Ramos (cell line): ENCODE measurements at regions not wholly inside any gene's neighbourhood (a gene's known extent, or its start where the extent isn't known, plus 50 kb on each side); places are given as distances from the start of the nearest gene placed in this dataset.

Experiments used
- in situ Hi-C: fragments of 300-500 bp; cut with MboI; formaldehyde crosslinking; loops from one replicate; pipeline ENCODE4 v1.14.3; 2022; ENCODE audit warnings: low sequenced_read_pairs; ENCODE audit not compliant: unreplicated experiment

DNA sequence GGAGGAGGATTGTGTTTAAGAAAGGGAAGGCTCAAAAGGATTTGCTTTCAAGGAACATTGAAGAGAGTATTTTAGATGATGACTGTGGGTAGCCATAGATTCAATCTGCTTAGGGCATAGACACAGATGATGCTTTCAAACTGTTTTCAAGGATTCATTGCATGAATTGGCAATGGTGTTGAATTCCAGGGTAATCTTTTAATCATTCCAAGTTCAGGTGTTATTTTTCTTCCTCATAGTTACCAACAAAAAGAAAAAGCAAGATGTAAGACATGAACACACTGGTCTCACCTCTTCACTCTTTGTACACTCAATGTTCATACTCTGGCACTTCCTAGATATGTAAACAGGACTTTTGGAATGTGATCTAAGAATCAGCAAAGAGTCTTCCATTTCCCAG, 167.0 kb upstream of the RHOBTB1 start:
- in situ Hi-C loops, result no loop called here

DNA sequence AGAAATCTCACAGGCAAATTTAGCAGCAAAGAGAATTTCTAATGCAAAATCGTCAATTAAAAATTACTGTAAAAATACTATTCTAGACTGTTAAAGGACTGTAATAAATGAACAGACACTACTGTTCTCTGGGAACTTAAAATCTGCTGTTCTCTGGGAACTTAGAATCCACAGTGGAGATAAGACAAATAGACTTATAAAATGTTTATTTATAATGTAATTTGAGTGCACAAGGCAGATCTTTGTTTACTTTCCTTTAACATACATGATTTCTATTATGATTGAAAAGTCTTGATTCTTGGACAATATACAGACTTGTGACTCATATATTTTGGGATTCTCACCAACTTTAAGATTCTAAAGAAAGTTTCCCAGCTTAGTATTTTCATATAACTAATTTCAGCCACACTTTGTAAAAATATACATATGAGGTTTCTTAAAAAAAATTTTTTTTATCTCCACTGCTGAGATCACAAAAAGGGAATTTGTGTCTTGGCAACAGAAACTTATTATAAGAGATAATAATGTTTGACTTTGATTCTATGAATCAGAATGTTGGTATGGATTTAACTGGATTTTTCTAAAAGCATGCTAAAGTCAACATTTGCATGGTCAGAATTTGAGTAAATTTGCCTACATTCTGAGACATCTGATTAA, 166.3 kb upstream of the RHOBTB1 start:
- in situ Hi-C loops, result no loop called here

- in situ Hi-C loops, result no loop called here
These were observed 164.9 kb upstream of the RHOBTB1 start for GRCh38 chr10:61108915-61109314.

GRCh38 chr10:61100887-61101286, 156.9 kb upstream of the RHOBTB1 start:
- in situ Hi-C loops, result no loop called here

DNA sequence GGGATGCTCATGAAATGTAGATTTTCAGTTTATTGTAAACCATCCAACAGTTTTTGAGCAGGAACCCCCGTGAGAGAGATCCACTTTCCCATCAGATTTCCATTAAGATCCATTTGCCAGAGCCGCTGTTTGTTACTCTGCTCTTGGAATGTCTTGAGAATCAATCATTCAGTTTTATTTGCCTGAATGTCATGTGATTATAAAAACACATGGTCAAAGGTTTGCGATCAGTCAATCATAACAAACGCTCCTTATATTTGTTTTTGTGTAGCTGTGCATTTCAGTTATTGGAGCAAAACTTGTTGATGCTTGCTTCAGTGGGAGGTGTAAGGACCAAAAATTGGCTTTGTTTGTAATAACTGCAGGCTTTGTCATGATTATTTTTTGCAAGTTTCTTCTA, 155.8 kb upstream of the RHOBTB1 start:
- in situ Hi-C loops, result no loop called here

DNA sequence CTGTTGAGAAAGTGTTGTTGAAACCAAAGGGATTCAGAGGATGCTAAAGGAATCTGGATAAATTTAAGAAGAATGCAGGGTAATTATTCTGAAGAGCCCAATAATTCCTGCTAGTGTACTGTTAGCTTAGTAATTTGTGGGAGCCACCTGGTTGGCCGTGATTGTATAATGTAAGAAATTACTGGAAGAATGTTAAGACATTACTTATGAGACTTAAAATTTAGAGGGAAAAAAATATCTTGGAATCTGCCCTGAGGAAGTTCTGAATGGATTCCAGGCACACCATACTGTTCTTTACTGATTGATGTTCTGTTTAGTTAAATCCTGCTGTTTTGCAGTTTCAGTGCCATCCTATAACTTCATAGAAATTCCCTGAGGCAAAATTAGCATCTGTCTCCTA, 155.0 kb upstream of the RHOBTB1 start:
- in situ Hi-C loops, result no loop called here

DNA sequence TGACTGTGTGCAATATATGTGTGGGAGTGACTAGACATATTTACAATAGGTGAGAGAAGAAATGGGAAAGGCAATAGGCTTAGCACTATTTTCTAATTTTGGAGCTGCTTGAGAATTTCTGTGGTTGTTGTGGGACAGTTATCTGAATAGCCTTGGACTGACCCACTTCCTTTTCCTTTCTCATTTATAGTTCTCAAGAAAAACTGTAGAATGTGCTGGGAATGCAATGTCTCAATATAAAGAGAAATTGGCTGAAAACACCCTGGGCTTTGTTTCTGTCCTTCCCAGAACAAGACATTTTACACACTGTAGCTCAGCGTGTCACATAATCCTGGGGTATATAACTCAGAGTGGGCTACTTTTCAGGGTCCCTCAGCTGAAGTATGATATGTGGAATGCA, 153.0 kb upstream of the RHOBTB1 start:
- in situ Hi-C loops, result no loop called here

DNA sequence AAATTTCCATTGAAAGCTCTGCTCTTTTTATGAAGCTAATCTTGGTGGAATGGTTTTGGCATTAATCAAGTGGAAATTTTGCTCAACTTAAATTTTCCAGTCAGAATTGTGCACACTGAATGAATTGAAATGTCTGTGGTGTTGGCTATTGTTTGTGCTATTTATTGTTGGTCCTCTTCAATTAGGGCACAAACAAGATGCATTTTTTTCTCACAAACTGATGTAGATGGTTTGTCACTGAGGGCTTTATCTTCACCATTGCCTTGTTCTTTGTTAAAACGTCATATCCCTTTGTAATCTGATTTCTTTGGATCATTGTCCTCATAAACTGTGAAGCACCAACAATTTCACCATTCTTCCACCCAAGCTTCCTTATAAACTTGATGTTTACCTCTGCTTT, 152.1 kb upstream of the RHOBTB1 start:
- in situ Hi-C loops, result no loop called here

GRCh38 chr10:61091531-61091930, 147.5 kb upstream of the RHOBTB1 start:
- in situ Hi-C loops, result no loop called here

DNA sequence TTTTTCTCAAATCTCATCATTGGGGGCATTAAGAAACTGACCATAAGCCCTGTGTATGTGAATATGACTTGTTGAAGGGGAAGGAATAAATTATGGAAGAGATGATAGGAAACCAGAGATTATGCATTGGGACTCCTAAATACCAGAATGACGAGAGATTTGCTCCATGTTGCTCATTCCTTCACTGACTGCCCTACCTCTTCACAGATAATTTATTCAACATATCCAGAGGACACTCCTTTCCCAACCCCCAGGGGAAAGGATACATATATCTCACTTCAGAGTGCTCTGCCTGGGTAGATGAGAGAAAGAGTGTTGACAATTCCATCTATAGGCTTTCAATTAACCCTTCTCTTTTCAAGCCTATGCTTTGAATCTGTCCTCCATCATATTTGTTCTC, 145.3 kb upstream of the RHOBTB1 start:
- in situ Hi-C loops, result no loop called here

GRCh38 chr10:61084493-61084892, 140.5 kb upstream of the RHOBTB1 start:
- in situ Hi-C loops, result no loop called here

DNA sequence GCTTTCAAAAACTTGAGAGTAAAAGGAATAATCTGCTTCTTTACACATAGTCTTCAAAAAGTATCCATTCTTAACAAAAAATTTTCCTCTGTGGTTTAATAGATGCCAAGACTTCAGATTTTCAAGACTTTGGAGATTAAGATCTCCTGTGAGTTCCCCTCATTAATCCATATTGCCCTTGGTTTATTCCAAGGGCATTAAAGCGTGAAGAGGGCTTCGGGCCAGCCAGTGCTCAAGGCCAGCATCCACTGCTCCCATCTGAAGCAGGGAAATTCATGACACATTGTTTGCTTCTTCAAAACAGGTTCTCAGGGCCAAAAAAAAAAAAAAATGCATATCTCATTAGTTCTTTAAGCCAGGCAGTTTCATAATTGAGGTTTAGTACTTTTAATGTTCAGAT, 137.3 kb upstream of the RHOBTB1 start:
- in situ Hi-C loops, result no loop called here

DNA sequence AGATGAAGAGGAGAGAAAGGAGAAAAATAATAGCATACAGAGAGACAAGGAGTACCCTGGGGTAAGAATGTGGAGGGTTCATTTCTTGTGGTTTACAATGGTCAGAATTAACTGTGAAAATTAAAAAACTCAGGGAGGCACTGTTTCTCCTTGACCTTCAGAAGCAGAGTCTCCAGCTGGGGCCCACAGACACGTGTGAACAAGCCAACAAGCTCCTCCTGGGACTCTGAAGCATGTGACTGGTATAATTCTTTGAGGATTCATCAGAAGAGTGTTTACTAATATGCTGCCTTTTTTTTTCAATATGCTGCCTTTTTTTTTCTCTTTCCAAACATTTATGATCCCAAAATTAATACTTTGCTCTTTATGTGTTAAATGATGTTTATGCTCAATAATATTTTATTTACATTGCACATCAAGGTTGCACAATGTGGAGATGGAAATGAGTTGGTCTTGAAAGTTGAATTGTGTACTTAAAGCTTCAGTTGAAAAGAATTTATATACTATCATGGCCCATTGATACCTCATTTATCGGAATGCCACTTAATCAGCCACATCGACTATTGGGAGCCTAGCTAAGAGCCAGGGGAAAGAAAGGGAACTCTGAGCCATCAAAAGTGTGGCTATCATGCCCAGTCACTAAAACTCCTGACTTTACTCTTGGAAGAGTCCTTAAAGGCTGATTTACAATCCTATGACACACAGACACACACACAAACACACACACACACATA, 134.7 kb upstream of the RHOBTB1 start:
- in situ Hi-C loops, result no loop called here

DNA sequence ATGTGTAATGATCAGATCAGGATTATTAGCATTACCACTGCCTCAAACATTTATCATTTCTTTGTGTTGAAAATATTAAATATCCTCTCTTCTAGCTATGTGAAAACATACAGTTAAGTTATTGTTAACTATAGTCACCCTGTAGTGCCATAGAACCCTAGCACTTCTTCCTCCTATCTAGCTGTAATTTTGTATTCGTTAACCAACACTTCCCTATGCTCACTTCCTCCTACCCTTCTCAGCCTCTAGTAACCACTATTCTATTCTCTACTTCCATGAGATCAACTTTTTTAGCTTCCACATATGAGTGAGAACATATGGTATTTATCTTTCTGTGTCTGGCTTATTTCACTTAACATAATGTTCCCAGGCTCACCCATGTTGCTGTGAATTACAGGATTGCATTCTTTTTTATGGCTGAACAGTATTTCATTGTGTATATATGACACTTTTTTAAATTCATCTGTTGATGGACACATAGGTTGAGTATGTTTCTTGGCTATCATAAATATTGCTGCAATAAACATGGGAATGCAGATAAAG, 132.7 kb upstream of the RHOBTB1 start:
- in situ Hi-C loops, result no loop called here

GRCh38 chr10:61073391-61073790, 129.4 kb upstream of the RHOBTB1 start:
- in situ Hi-C loops, result no loop called here

- in situ Hi-C loops, result no loop called here
These were observed 127.6 kb upstream of the RHOBTB1 start for GRCh38 chr10:61071580-61071979.

GRCh38 chr10:61068471-61068870, 124.5 kb upstream of the RHOBTB1 start:
- in situ Hi-C loops, result no loop called here

GRCh38 chr10:61067671-61068336, 123.8 kb upstream of the RHOBTB1 start:
- in situ Hi-C loops, result no loop called here

DNA sequence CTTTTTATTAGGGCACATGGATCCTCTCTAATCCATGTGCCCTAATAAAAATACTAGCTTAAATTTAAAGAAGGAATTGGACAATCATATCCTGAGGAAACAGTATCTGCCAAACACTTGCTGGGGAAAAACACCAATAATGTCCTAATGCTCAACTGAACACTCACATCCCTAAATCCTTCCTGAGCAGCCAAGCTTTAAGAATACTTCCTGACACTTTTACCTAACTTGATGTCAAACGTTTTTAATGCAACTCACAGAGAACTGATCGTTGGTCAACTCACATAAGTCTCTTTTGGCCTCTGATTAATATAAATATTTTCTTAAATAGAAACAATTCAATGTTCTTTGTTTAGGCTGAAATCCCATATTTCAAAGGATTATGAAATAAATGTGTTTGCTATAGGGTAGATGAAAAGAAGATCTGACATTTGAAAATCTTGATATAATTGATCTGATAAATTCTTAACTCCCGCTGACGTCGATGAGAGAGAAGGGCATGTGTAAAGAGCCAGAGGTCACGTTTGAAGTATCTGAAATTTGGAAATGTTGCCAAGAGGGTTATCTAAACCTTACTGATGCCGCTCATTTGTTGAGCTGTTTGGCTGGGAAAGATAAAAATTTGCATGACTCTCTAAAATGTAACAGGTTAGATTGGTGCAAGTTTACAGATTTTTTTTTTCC, 122.8 kb upstream of the RHOBTB1 start:
- in situ Hi-C loops, result no loop called here

DNA sequence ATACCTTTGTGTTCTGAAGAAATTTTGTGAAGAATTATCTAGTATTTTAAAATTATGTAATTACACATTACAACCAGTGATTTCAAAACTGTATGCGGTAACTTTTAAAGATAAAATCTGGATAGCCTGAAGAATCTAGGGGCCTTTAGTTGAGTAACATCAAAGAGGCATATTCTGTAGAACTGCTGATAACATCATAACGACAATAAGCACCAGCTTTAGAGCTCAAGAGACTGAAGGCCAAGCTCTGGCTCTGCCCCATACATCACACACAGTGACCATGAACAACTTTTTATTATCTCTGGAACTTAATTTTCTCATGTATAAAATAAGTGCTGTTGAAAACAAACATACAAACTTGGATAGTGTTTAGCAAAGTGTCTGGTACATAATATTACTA, 121.1 kb upstream of the RHOBTB1 start:
- in situ Hi-C loops, result no loop called here

GRCh38 chr10:61064356-61064755, 120.4 kb upstream of the RHOBTB1 start:
- in situ Hi-C loops, result no loop called here
